ENCODE measurements at regions not wholly inside any gene's neighbourhood (a gene's known extent, or its start where the extent isn't known, plus 50 kb on each side); places are given as distances from the start of the nearest gene placed in this dataset.

DNA sequence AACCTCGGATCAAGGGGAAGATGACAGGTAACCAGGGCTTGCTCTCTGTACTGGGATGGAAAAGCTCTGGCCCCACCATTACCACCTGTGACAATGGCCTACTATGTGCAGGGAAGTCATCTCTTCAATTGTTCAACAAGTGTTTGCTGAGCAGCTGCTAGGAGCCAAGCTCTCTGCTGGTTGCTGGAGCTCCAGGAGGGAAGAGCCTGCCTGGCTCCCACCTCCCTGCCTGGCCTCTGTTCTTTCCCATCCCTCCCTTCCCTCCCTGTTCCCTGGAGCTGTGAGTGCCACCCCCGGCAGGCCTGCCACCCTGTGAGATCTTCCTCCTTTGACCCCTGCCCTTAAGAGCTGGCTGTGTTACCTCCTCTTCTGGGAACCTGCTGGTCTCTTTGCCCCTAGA lies 59.7 kb upstream of the IER5L start:
- TF ChIP-seq, protein P1, sequence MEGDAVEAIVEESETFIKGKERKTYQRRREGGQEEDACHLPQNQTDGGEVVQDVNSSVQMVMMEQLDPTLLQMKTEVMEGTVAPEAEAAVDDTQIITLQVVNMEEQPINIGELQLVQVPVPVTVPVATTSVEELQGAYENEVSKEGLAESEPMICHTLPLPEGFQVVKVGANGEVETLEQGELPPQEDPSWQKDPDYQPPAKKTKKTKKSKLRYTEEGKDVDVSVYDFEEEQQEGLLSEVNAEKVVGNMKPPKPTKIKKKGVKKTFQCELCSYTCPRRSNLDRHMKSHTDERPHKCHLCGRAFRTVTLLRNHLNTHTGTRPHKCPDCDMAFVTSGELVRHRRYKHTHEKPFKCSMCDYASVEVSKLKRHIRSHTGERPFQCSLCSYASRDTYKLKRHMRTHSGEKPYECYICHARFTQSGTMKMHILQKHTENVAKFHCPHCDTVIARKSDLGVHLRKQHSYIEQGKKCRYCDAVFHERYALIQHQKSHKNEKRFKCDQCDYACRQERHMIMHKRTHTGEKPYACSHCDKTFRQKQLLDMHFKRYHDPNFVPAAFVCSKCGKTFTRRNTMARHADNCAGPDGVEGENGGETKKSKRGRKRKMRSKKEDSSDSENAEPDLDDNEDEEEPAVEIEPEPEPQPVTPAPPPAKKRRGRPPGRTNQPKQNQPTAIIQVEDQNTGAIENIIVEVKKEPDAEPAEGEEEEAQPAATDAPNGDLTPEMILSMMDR (IDR thresholded peaks at IDR 0.05), result no peak
- Histone ChIP-seq H3K27ac (no peak overlapping the region), H3K4me3 (no peak overlapping the region), H3K36me3 (no peaks in the 10 kb centered on the region), H3K4me1 (ENCODE audit: control insufficient read depth in 1 of 2, low read depth in 2 of 2) (peaks cover 3 to 7% of the 10 kb centered on the region in 2 donors), H3K27me3 (replicated peaks; ENCODE audit: insufficient read depth) (no peaks in the 10 kb centered on the region), H3K9me3 (peaks cover 3% of the 10 kb centered on the region)
- ATAC-seq (ENCODE audit: insufficient number of reproducible peaks, low FRiP score, low read depth) (no peak), DNase-seq (ENCODE audit: low spot score) (no peak)

DNA sequence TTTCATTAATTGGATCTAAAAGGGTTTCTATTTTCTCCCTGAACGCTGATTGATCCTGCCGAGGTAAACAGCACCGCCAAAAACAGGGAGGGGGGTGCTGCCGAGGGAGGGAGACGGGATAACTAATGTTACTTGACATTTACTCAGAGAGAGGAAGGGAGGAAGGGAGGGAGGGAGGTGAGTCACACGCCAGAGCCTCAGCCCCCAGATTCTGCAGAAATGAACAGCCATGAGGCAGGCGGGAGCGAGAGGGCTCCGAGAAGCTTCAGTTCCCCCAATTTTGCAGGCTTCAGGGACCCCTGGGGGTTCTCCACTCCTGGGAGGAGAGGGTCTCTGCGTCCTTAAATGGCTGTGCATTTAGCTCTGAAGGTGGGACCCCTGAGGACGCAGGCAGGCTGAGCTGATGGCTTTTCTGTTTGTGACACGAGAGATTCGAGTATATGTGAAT lies 59.1 kb upstream of the IER5L start:
- peaks cover 3% of the 10 kb centered on the region for H3K9me3 ChIP-seq
- H3K27ac ChIP-seq, result no peak overlapping the region
- ATAC-seq (ENCODE audit: insufficient number of reproducible peaks, low FRiP score, low read depth), result peak; percentile 56
- H3K4me1 ChIP-seq (ENCODE audit: control insufficient read depth in 1 of 2, low read depth in 2 of 2), result peaks cover 3 to 7% of the 10 kb centered on the region in 2 donors
- H3K36me3 ChIP-seq, result no peaks in the 10 kb centered on the region
- no peaks in the 10 kb centered on the region for H3K27me3 ChIP-seq (replicated peaks; ENCODE audit: insufficient read depth)
- no peak for DNase-seq (ENCODE audit: low spot score)
- peak overlapping the region; percentile 43 for H3K4me3 ChIP-seq
- TF ChIP-seq, protein P1 (IDR thresholded peaks at IDR 0.05), result no peak

DNA sequence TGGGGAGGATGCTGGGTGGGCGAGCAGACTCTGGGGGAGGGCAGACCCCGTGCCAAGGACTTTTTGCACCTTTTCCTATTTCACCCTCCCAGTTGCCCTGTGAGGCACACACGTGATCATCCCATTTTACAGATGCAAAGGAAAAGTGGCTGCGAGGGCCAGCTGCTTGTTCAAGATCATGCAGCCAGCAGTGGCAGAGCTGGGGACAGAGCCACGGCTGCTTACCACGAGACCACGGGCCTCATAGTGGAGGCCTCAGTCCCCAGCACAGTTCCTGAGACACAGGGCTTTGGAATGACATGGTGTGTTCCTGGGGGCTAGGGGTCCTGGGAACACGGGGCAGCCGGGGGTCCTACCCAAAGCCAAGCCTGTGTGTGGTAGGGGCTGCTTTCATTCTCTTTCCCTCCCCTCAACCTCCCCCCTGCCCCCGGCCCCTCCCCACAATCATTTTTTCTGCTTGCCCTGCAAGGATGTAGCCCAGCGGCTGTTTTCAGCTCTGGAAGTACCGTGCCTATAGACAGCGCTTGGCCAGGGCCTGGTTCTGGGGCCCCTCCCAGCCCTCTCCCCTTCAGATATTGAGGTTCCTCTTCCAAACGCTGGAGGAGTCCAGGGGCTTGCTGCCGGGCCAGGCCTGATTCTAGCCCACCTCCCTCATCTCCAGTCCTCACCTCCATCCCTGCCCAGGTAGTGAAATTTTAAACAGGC lies 58.5 kb upstream of the IER5L start:
- DNase-seq (ENCODE audit: low spot score) (no peak), ATAC-seq (ENCODE audit: insufficient number of reproducible peaks, low FRiP score, low read depth) (no peak)
- Histone ChIP-seq H3K27me3 (replicated peaks; ENCODE audit: insufficient read depth) (no peaks in the 10 kb centered on the region), H3K27ac (no peak overlapping the region), H3K9me3 (peaks cover 3% of the 10 kb centered on the region), H3K36me3 (no peaks in the 10 kb centered on the region), H3K4me3 (no peak overlapping the region), H3K4me1 (ENCODE audit: control insufficient read depth in 1 of 2, low read depth in 2 of 2) (peaks cover 3 to 7% of the 10 kb centered on the region in 2 donors)
- TF ChIP-seq, protein P1 (IDR thresholded peaks at IDR 0.05), result no peak

DNA sequence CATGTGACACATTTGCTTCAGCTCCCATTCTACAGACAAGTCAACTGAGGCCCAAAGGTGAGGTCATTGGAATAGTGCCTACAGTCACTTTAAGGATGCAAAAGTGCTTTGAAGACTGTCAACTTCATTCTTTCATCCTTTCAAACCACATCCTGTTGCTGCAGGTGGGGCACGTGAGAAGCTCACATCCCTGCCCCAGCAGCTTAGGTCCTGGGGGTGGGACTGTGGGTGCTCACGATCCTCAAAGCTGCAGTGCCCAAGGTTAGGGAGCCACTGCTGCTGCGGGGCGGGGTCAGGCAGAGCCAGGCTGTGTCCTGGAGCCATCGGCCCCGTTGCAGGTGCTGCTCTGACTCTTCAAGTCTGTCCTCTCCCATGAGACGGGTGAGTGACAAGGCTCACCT lies 57.9 kb upstream of the IER5L start:
- H3K27me3 ChIP-seq (replicated peaks; ENCODE audit: insufficient read depth), result no peaks in the 10 kb centered on the region
- peaks cover 3 to 7% of the 10 kb centered on the region in 2 donors for H3K4me1 ChIP-seq (ENCODE audit: control insufficient read depth in 1 of 2, low read depth in 2 of 2)
- no peak overlapping the region for H3K4me3 ChIP-seq
- no peak overlapping the region for H3K27ac ChIP-seq
- TF ChIP-seq, protein P1 (IDR thresholded peaks at IDR 0.05), result no peak
- H3K36me3 ChIP-seq, result no peaks in the 10 kb centered on the region
- peaks cover 3% of the 10 kb centered on the region for H3K9me3 ChIP-seq
- DNase-seq (ENCODE audit: low spot score) (no peak), ATAC-seq (ENCODE audit: insufficient number of reproducible peaks, low FRiP score, low read depth) (no peak)

DNA sequence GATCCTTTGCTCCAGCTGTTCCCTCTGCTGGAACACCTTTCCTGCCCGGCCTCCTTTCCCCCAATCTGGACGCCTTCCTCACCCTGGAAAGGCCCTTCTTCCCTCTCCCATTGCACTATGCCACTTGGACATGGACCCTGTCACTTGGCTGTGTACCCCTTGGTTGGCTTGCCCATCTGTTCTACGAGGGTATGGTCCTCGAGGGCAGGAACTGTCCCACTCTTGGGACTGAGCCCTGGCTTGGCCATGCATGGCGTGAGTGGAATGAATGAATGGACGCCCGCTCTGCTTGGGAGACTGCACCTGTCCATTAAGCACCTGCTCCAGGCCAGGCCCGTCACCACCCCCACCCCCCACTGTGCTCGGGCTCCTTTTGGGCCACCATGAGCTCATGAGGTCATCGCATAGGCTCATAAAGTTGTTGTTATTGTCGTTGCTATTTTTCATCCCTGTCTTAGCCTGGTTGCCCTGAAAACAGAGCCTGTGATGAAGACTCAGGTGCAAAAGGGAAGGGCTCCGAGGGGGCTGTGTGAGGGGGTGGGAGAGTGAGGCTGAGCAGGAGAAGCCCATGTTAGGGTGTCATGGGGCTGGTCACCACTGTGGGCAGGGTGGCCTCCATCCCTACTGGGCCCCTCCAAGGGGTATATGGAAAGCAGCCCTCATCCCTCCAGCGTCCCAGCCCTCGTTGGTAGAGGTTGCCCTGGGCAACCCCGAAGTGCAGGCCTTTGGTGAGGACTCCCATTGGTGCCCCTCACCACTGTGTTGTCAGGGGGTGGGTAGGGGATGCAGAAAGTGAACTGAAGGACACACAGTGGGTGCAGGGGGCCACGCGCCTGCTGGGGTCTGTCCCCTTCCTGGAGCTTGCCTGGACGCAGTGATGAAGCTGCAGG lies 57.2 kb upstream of the IER5L start:
- no peak for ATAC-seq (ENCODE audit: insufficient number of reproducible peaks, low FRiP score, low read depth)
- Histone ChIP-seq H3K27ac (no peak overlapping the region), H3K27me3 (replicated peaks; ENCODE audit: insufficient read depth) (no peaks in the 10 kb centered on the region), H3K4me3 (no peak overlapping the region), H3K9me3 (peaks cover 3% of the 10 kb centered on the region), H3K36me3 (no peaks in the 10 kb centered on the region), H3K4me1 (ENCODE audit: control insufficient read depth in 1 of 2, low read depth in 2 of 2) (peaks cover 3 to 7% of the 10 kb centered on the region in 2 donors)
- TF ChIP-seq, protein P1 (IDR thresholded peaks at IDR 0.05), result no peak
- DNase-seq (ENCODE audit: low spot score), result no peak
